ENCODE measurements at regions not wholly inside any gene's neighbourhood (a gene's known extent, or its start where the extent isn't known, plus 50 kb on each side); places are given as distances from the start of the nearest gene placed in this dataset.

DNA sequence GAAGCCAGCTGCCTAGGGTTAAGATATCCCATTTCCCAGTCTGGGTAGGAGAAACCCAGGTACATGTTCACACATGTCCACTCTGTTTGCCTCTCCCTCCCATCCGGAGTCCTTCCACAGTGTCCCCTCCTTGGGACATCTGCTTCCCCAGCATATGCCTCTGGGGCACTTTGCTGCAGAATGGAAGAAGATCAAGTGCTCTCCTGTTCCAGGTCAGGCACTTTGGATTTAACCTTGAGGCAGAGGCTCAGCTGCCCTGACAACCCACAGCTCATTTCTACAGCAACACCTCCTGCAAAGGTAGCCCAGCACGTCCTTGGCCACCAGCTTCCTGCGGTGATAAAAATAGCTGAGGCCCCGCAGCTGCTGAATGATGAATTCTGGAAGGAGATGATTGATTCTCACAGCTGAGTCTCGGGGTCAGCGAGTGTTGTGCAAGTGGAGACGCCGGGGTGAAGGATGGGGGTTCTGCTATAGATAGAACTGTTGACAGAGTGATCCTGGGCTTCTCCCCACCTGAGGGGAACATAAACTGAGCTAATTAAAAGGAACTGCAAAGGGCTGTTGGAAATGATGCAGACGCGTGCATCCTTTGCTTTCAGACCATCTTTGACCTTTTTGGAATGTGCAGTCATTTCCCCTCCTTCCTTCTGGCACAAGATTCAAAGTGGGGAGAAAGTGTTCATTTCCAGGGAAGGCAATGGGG is 145.0 kb downstream of the SLC38A6 start:
- TF ChIP-seq, protein P1, sequence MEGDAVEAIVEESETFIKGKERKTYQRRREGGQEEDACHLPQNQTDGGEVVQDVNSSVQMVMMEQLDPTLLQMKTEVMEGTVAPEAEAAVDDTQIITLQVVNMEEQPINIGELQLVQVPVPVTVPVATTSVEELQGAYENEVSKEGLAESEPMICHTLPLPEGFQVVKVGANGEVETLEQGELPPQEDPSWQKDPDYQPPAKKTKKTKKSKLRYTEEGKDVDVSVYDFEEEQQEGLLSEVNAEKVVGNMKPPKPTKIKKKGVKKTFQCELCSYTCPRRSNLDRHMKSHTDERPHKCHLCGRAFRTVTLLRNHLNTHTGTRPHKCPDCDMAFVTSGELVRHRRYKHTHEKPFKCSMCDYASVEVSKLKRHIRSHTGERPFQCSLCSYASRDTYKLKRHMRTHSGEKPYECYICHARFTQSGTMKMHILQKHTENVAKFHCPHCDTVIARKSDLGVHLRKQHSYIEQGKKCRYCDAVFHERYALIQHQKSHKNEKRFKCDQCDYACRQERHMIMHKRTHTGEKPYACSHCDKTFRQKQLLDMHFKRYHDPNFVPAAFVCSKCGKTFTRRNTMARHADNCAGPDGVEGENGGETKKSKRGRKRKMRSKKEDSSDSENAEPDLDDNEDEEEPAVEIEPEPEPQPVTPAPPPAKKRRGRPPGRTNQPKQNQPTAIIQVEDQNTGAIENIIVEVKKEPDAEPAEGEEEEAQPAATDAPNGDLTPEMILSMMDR (IDR thresholded peaks at IDR 0.05), result no peak

- TF ChIP-seq, protein P1 (IDR thresholded peaks at IDR 0.05), result no peak
Measured at GRCh38 chr14:61125041-61125866, 144.2 kb downstream of the SLC38A6 start.

DNA sequence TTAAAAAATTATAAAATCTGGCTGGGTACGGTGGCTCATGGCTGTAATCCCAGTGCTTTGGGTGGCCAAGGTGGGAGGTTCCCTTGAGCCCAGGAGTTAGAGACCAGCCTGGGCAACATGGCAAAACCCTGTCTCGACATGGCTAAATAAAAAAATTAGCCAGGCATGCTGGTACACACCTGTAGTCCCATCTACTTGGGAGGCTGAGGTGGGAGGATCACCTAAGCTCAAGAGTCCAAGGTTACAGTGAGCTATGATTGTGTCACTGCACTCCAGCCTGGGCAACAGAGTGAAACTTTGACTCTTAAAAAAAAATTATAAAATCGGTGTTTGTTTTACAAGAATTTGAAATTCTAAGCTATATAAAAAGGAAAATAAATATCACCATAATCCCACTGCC is 141.8 kb downstream of the SLC38A6 start:
- TF ChIP-seq, protein P1 (IDR thresholded peaks at IDR 0.05), result no peak

GRCh38 chr14:61121355-61121787 is 140.3 kb downstream of the SLC38A6 start:
- TF ChIP-seq, protein P1 (IDR thresholded peaks at IDR 0.05), result no peak

DNA sequence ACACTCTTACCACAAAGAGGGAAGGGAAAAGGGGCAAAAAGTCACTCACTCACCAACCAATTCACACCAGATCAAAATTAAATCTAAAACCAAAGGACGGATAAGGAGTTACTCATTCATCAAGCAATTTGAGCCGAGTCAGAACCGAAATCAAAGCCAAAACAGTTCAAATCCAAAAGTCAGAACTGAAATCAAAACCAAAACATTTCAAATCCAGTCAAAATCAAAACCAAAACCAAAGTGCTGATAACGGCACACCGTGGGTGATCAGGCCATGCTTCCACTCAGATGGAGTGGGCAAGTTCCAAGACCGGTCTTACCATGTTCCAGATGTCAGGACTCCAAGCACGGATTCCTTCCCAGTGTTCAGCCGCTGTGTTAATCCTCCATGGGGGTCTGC is 139.5 kb downstream of the SLC38A6 start:
- TF ChIP-seq, protein P1 (IDR thresholded peaks at IDR 0.05), result no peak

DNA sequence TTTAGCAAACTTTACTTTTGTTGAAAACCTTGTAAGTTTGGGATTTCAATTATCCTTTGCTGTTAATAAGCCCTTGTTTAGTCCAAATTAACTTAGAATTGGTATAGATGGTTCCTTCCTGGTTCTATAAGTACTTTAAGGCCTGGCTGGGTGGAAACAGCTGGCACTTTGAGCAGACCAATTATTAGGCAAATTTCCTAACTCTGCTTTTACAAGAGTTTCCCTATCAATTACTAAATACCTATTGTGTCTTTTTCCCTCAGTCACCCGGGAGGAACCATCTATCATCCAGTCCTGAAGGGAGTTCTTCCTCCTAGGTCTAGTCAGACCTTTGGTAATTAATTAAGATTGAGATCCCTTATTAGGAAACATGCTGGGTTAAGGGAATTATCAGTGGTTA is 138.0 kb downstream of the SLC38A6 start:
- TF ChIP-seq, protein P1 (IDR thresholded peaks at IDR 0.05), result no peak

GRCh38 chr14:61116369-61116768 is 135.3 kb downstream of the SLC38A6 start:
- TF ChIP-seq, protein P1 (IDR thresholded peaks at IDR 0.05), result no peak

Measured in LNCAP (cell line).